ENCODE measurements at regions not wholly inside any gene's neighbourhood (a gene's known extent, or its start where the extent isn't known, plus 50 kb on each side); places are given as distances from the start of the nearest gene placed in this dataset.
"Not testable (repeated sequence)": the region's sequence is repeated elsewhere in the genome, so short reads cannot be mapped to it uniquely, and the experiment has no call there.

- not testable (repeated sequence) for TF ChIP-seq CTCF (IDR thresholded peaks at IDR 0.05); E2F1 (CRISPR knock-in tag; IDR thresholded peaks at IDR 0.05); ATF3 (CRISPR knock-in tag; conservative IDR thresholded peaks at IDR 0.05); MAX (CRISPR knock-in tag; IDR thresholded peaks at IDR 0.05); ETV6 (CRISPR knock-in tag; IDR thresholded peaks at IDR 0.05); RELA (CRISPR knock-in tag; IDR thresholded peaks at IDR 0.05; ENCODE audit: borderline replicate concordance)
These were observed 81.7 kb upstream of the PDE1A start for GRCh38 chr2:182508583-182508982.

All from WTC11 (cell line).